IMR-90 (cell line): ENCODE measurements at regions not wholly inside any gene's neighbourhood (a gene's known extent, or its start where the extent isn't known, plus 50 kb on each side); places are given as distances from the start of the nearest gene placed in this dataset.

Experiments used
- CTCF ChIP-seq: conservative IDR thresholded peaks from 2 replicates; pipeline ENCODE4 v1.5.1; 2012; ENCODE audit warnings: mild to moderate bottlenecking, low read depth, low read length, improper control_type of control experiment
- RFX5 ChIP-seq: IDR thresholded peaks from 2 replicates; pipeline ENCODE4 v1.8.0; 2012; ENCODE audit warnings: low read depth, mild to moderate bottlenecking, low read length, moderate library complexity

- no peak for TF ChIP-seq RFX5
- no peak for TF ChIP-seq CTCF
Measured at GRCh38 chr14:106821119-106821518, 1294.7 kb downstream of the TMEM121 start.
